Breast epithelium (tissue), 4 donors: ENCODE measurements at regions not wholly inside any gene's neighbourhood (a gene's known extent, or its start where the extent isn't known, plus 50 kb on each side); places are given as distances from the start of the nearest gene placed in this dataset.
A peak's percentile ranks its signal among the peaks of the same experiment; 100 is the strongest.

Experiments
- DNase-seq, 2 donors: peaks; one replicate each; pipeline ENCODE4 v3.0.0-alpha.2; 2019; ENCODE audit warnings: low spot score in 2 of 2
- H3K27ac ChIP-seq, 2 donors: fragments of 200-600 bp; sonication (generic) in 1 of 2; one replicate each; pipeline ENCODE4 v1.5.1; 2016 to 2019; ENCODE audit warnings: mild to moderate bottlenecking in 1 of 2
- H3K27me3 ChIP-seq, 2 donors: fragments of 200-600 bp; sonication (generic) in 1 of 2; one replicate each; pipeline versions ENCODE4 v1.5.1 to v1.6.0; 2017 to 2019; ENCODE audit warnings: control low read depth in 1 of 2, mild to moderate bottlenecking in 1 of 2
- H3K36me3 ChIP-seq: fragments of 200-600 bp; one replicate; pipeline ENCODE4 v1.5.1; 2019
- H3K4me1 ChIP-seq, 2 donors: fragments of 200-600 bp; sonication (generic); one replicate each; pipeline ENCODE4 v1.5.1; 2016 to 2019; ENCODE audit warnings: control low read depth in 1 of 2
- H3K4me3 ChIP-seq, 3 donors: fragments of 200-600 bp; sonication (generic); 1 replicate in 2 of 3; 2 replicates in 1 of 3; pipeline ENCODE4 v1.5.1; 2016 to 2019; ENCODE audit warnings: mild to moderate bottlenecking in 3 of 3, moderate library complexity in 2 of 3
- H3K9me3 ChIP-seq, 2 donors: fragments of 200-600 bp; sonication (generic) in 1 of 2; one replicate each; pipeline ENCODE4 v1.5.1; 2016 to 2019; ENCODE audit warnings: control low read depth in 1 of 2
- POLR2A ChIP-seq: fragments of 450-650 bp; IDR thresholded peaks from one replicate; pipeline ENCODE4 v1.6.1; 2016; ENCODE audit warnings: antibody characterized with exemption, mild to moderate bottlenecking, moderate library complexity
- POLR2AphosphoS5 ChIP-seq, 3 donors: sonication (generic); formaldehyde crosslinking; IDR thresholded peaks; one replicate each; pipeline ENCODE4 v1.6.1; 2017; ENCODE audit warnings: antibody characterized with exemption in 3 of 3
- intact Hi-C: fragments of 100-400 bp; cut with DNase I; formaldehyde crosslinking; loops from one replicate; pipeline ENCODE4 v1.15.1; 2023; ENCODE audit warnings: low total_unique reads
- TF ChIP-seq, protein P1 (sequence below), 3 donors: fragments of 450-650 bp; IDR thresholded peaks; one replicate each; pipeline ENCODE4 v1.5.1; 2016 to 2017; ENCODE audit warnings: antibody characterized with exemption in 3 of 3, mild to moderate bottlenecking in 3 of 3, moderate library complexity in 3 of 3

GRCh38 chr20:10799735-10800134 lies 125.9 kb upstream of the JAG1 start:
- intact Hi-C loops = no loop called here
- H3K36me3 ChIP-seq = no peaks in the 10 kb centered on the region
- H3K4me1 ChIP-seq = no peaks in the 10 kb centered on the region
- H3K27ac ChIP-seq = no peak overlapping the region
- no peak overlapping the region for H3K4me3 ChIP-seq
- TF ChIP-seq, protein P1, sequence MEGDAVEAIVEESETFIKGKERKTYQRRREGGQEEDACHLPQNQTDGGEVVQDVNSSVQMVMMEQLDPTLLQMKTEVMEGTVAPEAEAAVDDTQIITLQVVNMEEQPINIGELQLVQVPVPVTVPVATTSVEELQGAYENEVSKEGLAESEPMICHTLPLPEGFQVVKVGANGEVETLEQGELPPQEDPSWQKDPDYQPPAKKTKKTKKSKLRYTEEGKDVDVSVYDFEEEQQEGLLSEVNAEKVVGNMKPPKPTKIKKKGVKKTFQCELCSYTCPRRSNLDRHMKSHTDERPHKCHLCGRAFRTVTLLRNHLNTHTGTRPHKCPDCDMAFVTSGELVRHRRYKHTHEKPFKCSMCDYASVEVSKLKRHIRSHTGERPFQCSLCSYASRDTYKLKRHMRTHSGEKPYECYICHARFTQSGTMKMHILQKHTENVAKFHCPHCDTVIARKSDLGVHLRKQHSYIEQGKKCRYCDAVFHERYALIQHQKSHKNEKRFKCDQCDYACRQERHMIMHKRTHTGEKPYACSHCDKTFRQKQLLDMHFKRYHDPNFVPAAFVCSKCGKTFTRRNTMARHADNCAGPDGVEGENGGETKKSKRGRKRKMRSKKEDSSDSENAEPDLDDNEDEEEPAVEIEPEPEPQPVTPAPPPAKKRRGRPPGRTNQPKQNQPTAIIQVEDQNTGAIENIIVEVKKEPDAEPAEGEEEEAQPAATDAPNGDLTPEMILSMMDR (IDR thresholded peaks at IDR 0.05) = no peak
- TF ChIP-seq POLR2A = no peak
- no peak for TF ChIP-seq POLR2AphosphoS5 (IDR thresholded peaks at IDR 0.05)
- no peaks in the 10 kb centered on the region for H3K9me3 ChIP-seq
- H3K27me3 ChIP-seq = no peaks in the 10 kb centered on the region
- no peak for DNase-seq

- H3K36me3 ChIP-seq = no peaks in the 10 kb centered on the region
- intact Hi-C loops = no loop called here
- no peaks in the 10 kb centered on the region for H3K27me3 ChIP-seq
- H3K27ac ChIP-seq = no peak overlapping the region
- no peaks in the 10 kb centered on the region for H3K9me3 ChIP-seq
- no peaks in the 10 kb centered on the region for H3K4me1 ChIP-seq
- H3K4me3 ChIP-seq = no peak overlapping the region
- no peak for TF ChIP-seq POLR2A
- TF ChIP-seq, protein P1 (IDR thresholded peaks at IDR 0.05) = no peak
- no peak for DNase-seq
Measured at GRCh38 chr20:10800288-10800687, 126.5 kb upstream of the JAG1 start.

- no peaks in the 10 kb centered on the region for H3K27me3 ChIP-seq
- H3K4me1 ChIP-seq = no peaks in the 10 kb centered on the region
- no peaks in the 10 kb centered on the region for H3K36me3 ChIP-seq
- TF ChIP-seq POLR2A (no peak), POLR2AphosphoS5 (IDR thresholded peaks at IDR 0.05) (no peak)
- TF ChIP-seq, protein P1 (IDR thresholded peaks at IDR 0.05) = no peak
- intact Hi-C loops = no loop called here
- H3K4me3 ChIP-seq = no peak overlapping the region
- no peak overlapping the region for H3K27ac ChIP-seq
- H3K9me3 ChIP-seq = no peaks in the 10 kb centered on the region
- no peak for DNase-seq
Measured at GRCh38 chr20:10802236-10802635, 128.4 kb upstream of the JAG1 start.

DNA sequence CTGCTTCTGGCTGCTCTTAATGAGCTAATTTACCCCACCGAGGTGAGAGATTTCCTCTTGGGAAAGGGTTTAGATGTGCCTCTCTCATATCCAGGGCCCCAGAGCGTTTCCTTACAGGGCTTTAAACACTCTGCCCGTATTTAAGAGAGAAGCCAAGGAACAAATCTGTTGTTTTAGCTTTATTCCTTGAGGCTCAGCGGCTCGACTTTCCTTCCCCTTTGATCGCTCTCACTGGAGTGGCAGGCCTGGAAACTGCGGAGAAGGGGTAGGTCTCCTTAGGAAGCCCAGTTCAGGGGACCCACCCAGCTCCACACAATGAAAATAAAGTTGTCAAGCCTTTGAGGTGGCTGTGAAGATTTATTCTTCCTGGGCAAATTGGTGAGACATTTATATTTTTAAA lies 132.0 kb upstream of the JAG1 start:
- H3K4me1 ChIP-seq = no peaks in the 10 kb centered on the region
- no peaks in the 10 kb centered on the region for H3K27me3 ChIP-seq
- H3K27ac ChIP-seq = peak overlapping the region in 1 of 2 donors; percentile 11
- DNase-seq = no peak
- no peak overlapping the region for H3K4me3 ChIP-seq
- intact Hi-C loops = no loop called here
- no peaks in the 10 kb centered on the region for H3K9me3 ChIP-seq
- H3K36me3 ChIP-seq = no peaks in the 10 kb centered on the region
- TF ChIP-seq, protein P1 (IDR thresholded peaks at IDR 0.05) = no peak
- TF ChIP-seq POLR2A (no peak), POLR2AphosphoS5 (IDR thresholded peaks at IDR 0.05) (no peak)

DNA sequence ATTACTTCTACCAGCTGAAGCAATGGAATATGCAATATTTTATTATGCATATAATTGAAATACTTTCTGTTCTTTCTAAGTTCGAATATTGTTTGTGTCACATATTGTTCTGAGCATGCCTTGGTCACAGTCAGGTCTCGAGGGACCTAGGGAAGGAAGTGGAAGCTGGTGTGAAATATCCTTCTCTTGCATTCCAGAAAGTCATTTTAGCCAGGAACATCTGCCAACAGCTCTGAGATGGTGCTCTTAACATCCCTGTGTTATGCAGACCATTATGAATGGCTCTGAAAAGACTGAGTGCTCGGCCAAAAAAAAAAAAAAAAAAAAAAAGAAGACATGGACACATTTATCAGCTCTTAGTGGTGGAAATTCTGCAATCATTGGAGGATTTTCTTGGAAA lies 132.7 kb upstream of the JAG1 start:
- no peak for DNase-seq
- Histone ChIP-seq H3K9me3 (no peaks in the 10 kb centered on the region), H3K4me1 (no peaks in the 10 kb centered on the region), H3K36me3 (no peaks in the 10 kb centered on the region), H3K27ac (no peak overlapping the region), H3K27me3 (no peaks in the 10 kb centered on the region), H3K4me3 (no peak overlapping the region)
- intact Hi-C loops = no loop called here
- TF ChIP-seq, protein P1 (IDR thresholded peaks at IDR 0.05) = no peak
- TF ChIP-seq POLR2A = no peak
- TF ChIP-seq POLR2AphosphoS5 (IDR thresholded peaks at IDR 0.05) = no peak
